ENCODE measurements at regions not wholly inside any gene's neighbourhood (a gene's known extent, or its start where the extent isn't known, plus 50 kb on each side); places are given as distances from the start of the nearest gene placed in this dataset.

DNA sequence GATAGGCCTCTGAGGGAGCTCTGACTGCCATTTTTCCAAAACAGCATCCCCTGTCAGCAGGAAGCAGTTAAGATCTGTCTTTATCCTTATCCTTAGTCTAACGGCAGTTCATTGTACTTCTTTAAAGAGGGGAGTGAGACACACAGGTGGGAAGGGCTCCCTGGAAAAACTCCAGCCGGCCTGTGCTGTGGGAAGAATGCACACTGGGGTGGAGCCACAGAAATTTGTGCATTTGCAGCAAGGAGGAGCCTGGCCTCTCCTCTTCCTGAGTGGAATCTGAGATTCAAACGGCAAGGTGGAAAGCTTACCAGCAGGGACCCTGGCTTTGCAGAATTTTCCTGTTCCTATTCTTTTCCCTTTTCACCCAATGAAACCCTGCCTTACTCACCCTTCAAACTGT is 1209.4 kb downstream of the ROBO2 start:
- H2AFZ ChIP-seq (ENCODE audit: low read length): no peak overlapping the region
- H3K36me3 ChIP-seq (ENCODE audit: insufficient read depth, low read length): no peaks in the 10 kb centered on the region
- H3K9me2 ChIP-seq (replicated peaks; ENCODE audit: low read depth, low read length): no peaks in the 10 kb centered on the region
- no peak overlapping the region for H3K4me3 ChIP-seq (ENCODE audit: low read length, poor library complexity, severe bottlenecking)
- peaks cover 2% of the 10 kb centered on the region; the same call in 1 of the 2 replicates for H3K9me3 ChIP-seq (ENCODE audit: insufficient read depth, low read depth, low read length)
- H3F3A ChIP-seq (ENCODE audit: low read depth): no peaks in the 10 kb centered on the region
- TF ChIP-seq CTCF (conservative IDR thresholded peaks at IDR 0.05; ENCODE audit: low read length) (no peak), EZH2phosphoT487 (IDR thresholded peaks at IDR 0.05; ENCODE audit: borderline replicate concordance) (no peak)
- H3K4me1 ChIP-seq (ENCODE audit: insufficient read depth, low read length, poor library complexity, severe bottlenecking): no peaks in the 10 kb centered on the region
- no peak overlapping the region for H3K4me2 ChIP-seq (ENCODE audit: low read depth, low read length, poor library complexity, severe bottlenecking)
- H3K9ac ChIP-seq (ENCODE audit: low read depth, low read length, poor library complexity, severe bottlenecking): no peak overlapping the region
- no peaks in the 10 kb centered on the region for H3K27me3 ChIP-seq (ENCODE audit: insufficient read depth, low read length, poor library complexity, severe bottlenecking)
- no peaks in the 10 kb centered on the region for H4K20me1 ChIP-seq (ENCODE audit: insufficient read depth, low read length, poor library complexity, severe bottlenecking)
- no peaks in the 10 kb centered on the region for H3K79me2 ChIP-seq (ENCODE audit: insufficient read depth, low read length)

DNA sequence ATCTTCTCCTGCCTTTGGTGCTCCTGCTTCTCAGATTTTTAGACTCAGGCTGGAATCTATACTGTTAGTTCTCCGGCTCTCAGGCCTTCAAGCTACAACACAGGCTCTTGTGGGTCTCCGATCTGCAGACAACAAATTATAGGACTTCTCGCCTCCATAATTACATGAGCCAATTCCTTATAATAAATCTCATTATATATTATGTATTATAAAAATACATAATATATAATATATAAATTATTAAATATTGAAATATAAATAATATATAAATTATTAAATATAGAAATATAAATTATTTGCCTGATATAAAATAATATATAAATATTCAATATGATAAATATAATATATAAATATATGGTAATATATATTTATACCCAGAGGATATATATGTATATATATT is 1214.0 kb downstream of the ROBO2 start:
- no peaks in the 10 kb centered on the region for H3K79me2 ChIP-seq (ENCODE audit: insufficient read depth, low read length)
- no peak overlapping the region for H3K4me2 ChIP-seq (ENCODE audit: low read depth, low read length, poor library complexity, severe bottlenecking)
- no peaks in the 10 kb centered on the region for H3K36me3 ChIP-seq (ENCODE audit: insufficient read depth, low read length)

DNA sequence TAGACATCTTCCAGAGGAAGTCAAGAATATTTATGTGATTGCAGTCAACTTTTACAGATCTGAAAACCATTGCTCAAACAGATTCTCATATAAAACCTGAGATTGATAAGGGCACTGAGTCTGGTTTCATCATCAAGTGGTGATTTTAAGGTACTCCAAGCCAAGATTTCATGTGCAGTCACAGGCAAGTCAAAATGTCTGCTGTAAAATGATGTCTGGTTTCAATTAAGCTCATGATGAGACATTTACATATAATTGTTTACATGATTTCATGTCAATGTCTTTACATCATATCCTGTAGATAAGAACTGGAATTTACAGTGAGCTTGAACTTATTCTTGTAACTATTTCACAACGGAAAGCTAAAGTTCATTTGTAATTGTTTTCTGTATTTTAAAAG is 1215.5 kb downstream of the ROBO2 start:
- no peaks in the 10 kb centered on the region for H3F3A ChIP-seq (ENCODE audit: low read depth)
- H3K4me1 ChIP-seq (ENCODE audit: insufficient read depth, low read length, poor library complexity, severe bottlenecking): no peaks in the 10 kb centered on the region
- H3K4me2 ChIP-seq (ENCODE audit: low read depth, low read length, poor library complexity, severe bottlenecking): no peak overlapping the region
- no peak for TF ChIP-seq EZH2phosphoT487 (IDR thresholded peaks at IDR 0.05; ENCODE audit: borderline replicate concordance)
- TF ChIP-seq CTCF (conservative IDR thresholded peaks at IDR 0.05; ENCODE audit: low read length): no peak
- peaks cover 2% of the 10 kb centered on the region; the same call in 1 of the 2 replicates for H3K9me3 ChIP-seq (ENCODE audit: insufficient read depth, low read depth, low read length)
- H4K20me1 ChIP-seq (ENCODE audit: insufficient read depth, low read length, poor library complexity, severe bottlenecking): no peaks in the 10 kb centered on the region
- no peaks in the 10 kb centered on the region for H3K27me3 ChIP-seq (ENCODE audit: insufficient read depth, low read length, poor library complexity, severe bottlenecking)
- H3K79me2 ChIP-seq (ENCODE audit: insufficient read depth, low read length): no peaks in the 10 kb centered on the region
- no peaks in the 10 kb centered on the region for H3K36me3 ChIP-seq (ENCODE audit: insufficient read depth, low read length)
- H3K9me2 ChIP-seq (replicated peaks; ENCODE audit: low read depth, low read length): no peaks in the 10 kb centered on the region
- no peak overlapping the region for H3K4me3 ChIP-seq (ENCODE audit: low read length, poor library complexity, severe bottlenecking)
- no peak overlapping the region for H3K9ac ChIP-seq (ENCODE audit: low read depth, low read length, poor library complexity, severe bottlenecking)
- no peak overlapping the region for H2AFZ ChIP-seq (ENCODE audit: low read length)

More for the DNA sequence above, 1214.0 kb downstream of the ROBO2 start:
- no peaks in the 10 kb centered on the region for H3F3A ChIP-seq (ENCODE audit: low read depth)
- H3K27me3 ChIP-seq (ENCODE audit: insufficient read depth, low read length, poor library complexity, severe bottlenecking): no peaks in the 10 kb centered on the region
- H2AFZ ChIP-seq (ENCODE audit: low read length): no peak overlapping the region
- no peaks in the 10 kb centered on the region for H3K4me1 ChIP-seq (ENCODE audit: insufficient read depth, low read length, poor library complexity, severe bottlenecking)
- TF ChIP-seq EZH2phosphoT487 (IDR thresholded peaks at IDR 0.05; ENCODE audit: borderline replicate concordance): no peak
- TF ChIP-seq CTCF (conservative IDR thresholded peaks at IDR 0.05; ENCODE audit: low read length): no peak
- H3K9me2 ChIP-seq (replicated peaks; ENCODE audit: low read depth, low read length): no peaks in the 10 kb centered on the region
- H3K9me3 ChIP-seq (ENCODE audit: insufficient read depth, low read depth, low read length): peaks cover 2% of the 10 kb centered on the region; the same call in 1 of the 2 replicates
- no peak overlapping the region for H3K4me3 ChIP-seq (ENCODE audit: low read length, poor library complexity, severe bottlenecking)
- no peaks in the 10 kb centered on the region for H4K20me1 ChIP-seq (ENCODE audit: insufficient read depth, low read length, poor library complexity, severe bottlenecking)
- H3K9ac ChIP-seq (ENCODE audit: low read depth, low read length, poor library complexity, severe bottlenecking): no peak overlapping the region
